GM21390 (cell line): ENCODE measurements at regions not wholly inside any gene's neighbourhood (a gene's known extent, or its start where the extent isn't known, plus 50 kb on each side); places are given as distances from the start of the nearest gene placed in this dataset.

Experiments used
- ATAC-seq: cut with Tn5 transposase; IDR thresholded peaks from one replicate; pipeline ENCODE4 v1.9.1; 2021; ENCODE audit not compliant: unreplicated experiment

DNA sequence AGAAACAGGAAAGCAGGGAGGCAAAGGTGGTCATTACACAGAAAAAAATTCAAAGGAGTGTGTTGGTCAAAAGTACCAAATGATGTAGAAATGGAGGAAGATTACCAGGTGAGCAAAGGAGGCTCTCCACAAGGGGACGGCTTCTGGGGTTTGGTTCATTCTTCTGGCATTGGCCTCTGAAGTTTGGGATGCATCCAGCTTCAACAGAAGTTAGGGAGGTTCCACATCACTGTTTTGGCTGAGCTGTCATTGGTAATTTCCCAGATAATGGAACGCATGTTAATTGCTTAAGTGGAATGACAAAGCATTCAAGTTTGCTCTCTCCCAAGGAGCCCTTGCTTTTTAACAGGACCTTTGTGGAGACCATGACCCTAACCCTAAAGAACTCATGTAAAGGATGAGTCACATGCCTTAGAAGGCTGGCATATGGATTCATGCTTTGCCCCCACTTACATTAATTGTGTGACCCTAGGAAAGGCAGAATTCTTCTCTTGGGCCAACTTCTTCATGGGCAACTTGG is 398.6 kb downstream of the GPAM start:
- ATAC-seq: no peak

DNA sequence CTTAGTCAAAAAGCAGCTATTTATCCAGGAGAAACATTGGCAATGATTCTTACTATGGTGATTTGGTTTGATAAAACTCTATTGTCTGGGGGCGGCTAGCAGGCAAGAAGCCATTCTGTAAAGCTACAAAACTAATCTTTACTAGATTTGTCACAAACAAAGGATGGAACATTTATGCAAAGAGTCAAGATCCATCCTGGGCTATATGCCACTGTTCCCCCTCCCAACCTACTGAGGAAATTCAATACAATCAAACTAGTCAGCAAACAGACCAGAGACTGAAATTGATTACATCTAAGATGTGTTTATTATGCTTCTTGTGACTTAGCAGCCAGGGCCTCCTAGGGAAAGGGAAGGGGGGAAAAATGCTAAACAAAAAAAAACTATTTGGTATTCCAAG is 397.6 kb downstream of the GPAM start:
- ATAC-seq: no peak

DNA sequence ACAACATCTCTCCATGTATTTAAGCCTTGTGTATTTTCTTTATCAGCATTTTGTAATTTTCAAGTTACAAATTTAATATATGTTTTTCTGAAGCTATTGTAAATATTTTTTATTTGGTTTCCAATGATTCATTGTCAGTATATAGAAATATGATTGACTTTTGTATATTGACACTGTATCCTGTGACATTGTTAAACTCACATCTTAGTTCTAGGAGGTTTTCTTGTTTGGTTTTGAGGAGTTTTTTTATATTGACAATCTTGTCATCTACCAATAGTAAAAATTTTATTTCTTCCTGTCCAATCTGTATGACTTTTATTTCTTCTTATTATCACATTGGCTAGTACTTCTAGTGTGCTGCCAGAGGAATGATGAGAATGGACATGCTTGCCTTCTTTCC is 393.7 kb downstream of the GPAM start:
- ATAC-seq: no peak

DNA sequence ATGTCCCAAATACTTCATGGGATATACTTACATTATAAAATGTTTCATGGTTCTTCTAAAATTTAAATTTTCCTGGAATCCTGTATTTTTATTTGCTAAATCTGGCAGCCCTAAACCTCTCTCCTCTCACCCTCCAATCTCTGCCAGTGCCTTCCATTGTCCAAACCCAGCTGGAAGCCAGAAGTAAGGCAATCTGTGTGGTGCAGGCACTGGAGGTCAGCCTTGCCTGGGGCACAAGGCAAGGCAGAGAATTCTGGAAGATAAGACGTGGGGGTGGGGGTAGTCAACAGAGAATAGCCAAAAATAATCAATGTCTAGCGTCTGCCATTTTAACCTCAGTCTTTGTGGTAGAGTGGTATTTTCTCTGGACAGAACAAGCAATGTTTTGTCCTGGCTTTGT is 381.7 kb downstream of the GPAM start:
- no peak for ATAC-seq

DNA sequence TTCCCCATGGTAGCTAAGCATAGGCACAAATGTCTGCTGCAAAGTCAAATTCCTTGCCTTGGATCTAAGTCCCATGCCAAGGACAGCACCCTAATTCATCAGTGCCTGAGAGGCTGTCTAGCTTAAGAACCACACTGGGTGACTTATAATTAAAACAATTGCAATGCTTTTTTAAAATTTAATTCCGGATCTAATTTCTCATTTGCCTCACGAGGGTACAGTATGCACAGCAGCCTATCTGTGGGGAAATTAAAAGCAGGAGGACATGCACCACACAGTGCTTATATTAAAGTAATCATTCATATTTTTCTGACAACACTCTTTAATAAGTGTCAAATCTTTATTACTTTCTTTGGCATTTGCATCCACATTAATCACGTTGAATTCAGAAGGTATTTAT is 378.8 kb downstream of the GPAM start:
- ATAC-seq: no peak

DNA sequence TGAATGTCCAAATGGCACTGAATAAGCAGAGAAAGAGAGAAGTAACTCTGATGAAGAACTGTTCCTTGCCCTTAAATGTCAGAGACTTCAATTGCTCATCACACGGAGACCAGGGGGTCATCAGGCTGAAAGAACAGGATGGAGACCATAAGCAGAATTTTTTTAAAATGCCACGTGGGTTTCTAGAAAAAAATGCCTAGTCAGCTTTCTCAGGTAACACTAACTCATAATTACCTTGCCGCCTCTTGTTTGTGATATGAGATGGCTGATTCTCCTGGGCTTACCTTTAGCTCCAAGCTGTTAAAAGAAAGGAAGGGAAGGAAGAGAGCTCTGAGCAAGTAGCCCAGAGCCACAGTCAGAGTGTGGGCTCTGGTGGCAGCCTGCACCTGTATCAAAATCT is 372.0 kb downstream of the GPAM start:
- ATAC-seq: no peak

DNA sequence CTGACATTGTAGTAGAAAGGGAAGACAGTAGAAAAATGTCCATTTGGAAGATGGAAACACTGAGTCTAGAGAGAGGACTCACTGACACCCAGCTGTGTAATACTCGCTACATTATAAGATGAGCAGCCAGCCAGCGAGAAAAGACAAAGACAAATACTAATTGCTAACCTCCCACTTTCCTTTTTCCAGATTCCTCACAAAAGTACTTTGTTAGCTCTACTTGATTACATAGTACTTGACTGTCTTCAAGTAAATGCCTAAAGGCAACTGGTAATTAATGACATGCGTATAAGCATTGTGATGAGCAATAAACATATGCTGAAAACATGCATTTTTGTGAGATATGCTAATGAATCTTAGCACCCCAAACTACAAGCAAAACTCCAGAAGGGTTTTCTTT is 363.1 kb downstream of the GPAM start:
- ATAC-seq: no peak

DNA sequence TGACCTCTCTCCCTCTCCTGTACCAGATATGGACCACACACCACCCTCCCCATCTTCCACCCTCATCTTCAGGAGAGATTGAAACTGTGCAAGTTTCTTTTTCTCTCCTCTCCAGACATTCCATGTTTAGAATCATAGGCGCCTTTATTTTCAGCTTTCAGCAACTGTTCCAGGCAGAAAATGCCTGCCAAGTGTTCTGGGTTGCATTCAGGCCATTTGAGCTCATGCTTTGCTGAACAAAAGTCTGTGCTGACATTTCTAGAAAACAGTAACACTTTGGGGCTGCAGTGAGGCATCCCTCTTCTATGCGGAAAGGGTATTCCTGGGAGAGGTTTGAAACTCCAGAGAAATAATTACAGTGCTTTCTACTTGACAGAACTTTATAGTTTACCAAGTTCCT is 361.7 kb downstream of the GPAM start:
- no peak for ATAC-seq

DNA sequence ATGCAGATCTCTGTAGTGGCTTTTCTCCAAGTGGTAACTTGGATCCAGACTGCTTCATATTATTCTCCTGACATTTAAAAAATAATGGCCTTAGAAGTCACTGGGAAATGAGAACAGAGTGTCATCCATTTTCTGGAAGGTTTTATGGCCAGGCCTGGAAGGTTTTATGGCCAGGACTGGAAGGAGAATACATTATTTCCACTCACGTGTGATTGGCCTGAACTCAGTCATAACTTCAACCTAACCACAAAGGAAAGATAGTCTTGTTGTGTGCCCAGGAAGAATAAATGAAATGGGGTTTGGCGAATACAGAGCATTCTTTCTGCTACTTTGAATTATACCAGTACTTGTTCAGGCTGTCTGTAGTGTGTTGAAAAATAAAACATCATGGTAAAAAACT is 360.9 kb downstream of the GPAM start:
- no peak for ATAC-seq

DNA sequence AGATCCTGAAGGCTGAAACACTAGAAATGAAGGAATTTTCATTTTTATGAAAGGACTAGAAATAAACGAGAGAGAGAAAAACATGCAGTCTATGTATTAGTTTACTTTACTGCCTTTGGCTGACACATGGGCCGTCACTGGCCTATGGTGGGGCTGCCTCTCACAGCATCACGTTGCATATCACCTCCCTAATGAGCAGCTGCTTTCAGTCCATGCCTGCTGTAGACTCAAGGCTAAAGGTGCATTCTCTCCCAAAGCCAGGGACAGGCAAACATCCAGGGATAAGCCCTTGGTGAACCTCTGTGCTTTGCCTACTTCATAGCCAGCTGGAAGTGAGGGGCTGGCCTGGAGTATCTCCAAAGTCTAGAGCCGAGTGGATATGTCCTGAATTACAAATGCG is 359.4 kb downstream of the GPAM start:
- no peak for ATAC-seq

DNA sequence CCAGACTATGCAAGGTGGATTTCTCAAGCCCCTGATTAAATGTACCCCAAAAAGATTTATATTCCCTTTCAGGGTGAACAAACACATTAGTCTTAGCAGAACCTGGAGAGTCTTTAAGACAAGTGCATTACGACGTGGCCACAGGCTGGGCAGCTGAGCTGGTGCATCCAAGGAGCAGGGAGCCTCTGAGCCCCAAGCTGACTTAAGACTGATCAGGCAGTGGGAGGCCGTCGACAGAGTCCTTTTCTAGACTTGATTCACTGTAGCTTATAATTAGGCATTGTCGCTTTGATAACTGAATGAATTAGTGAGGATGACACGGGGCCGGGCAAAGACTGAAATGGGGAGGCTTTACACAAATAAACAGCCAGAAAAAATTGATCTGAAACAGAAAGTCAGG is 353.2 kb downstream of the GPAM start:
- ATAC-seq: no peak

DNA sequence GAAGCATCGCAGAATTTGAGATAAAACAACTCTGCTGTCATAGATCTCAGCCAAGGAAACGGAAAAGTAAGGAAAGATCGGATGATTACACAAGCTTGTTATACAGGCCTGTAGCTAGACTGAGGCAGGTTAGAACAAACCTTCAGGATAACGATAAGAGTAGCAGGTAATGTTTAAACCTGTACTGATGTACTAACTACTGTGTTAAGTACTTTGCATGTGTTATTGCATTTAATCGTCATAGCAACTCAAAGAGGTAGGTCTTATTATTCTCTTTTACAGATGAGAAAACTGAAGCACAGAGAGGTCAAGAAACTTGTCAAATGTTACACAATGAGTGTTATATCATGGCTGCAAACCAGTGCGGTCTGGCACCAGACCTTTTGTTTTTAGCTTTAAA is 352.5 kb downstream of the GPAM start:
- ATAC-seq: no peak

DNA sequence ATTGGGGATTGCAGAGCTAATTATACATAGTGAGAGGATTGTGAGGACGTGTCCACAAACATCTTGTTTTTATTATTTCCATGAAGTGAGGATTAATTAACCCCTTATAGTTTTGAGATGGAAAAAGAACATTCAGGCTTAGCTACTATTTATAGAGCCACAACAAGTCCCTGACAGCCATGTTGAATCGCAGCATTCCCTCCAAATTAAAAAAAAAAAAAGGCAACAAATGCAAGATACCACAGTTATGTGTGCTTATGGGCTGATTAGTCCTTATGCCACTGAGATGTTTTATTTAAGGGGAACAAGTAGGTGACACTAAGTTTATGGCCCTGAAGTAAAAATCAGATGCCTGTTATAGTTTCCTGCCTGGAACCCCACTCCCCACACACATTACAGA is 350.3 kb downstream of the GPAM start:
- ATAC-seq: no peak

DNA sequence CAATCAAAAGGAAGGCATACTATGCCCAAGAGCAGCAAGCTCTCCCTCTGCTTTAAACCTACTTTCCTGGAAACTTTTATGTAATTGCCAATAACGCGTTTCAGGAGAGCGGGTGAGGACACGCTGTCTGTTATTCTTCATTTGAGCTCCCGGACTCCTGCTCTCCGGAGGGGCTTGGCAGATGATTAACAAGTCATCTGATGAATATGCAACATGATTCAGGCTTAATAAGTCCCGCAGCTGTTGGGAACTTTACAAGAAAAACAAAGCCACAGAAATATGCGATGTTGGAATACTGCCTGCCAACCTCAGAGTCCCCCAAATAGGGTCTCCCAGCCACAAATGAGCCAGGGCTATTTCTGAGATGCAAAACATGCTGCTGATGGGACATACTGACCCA is 348.0 kb downstream of the GPAM start:
- no peak for ATAC-seq

DNA sequence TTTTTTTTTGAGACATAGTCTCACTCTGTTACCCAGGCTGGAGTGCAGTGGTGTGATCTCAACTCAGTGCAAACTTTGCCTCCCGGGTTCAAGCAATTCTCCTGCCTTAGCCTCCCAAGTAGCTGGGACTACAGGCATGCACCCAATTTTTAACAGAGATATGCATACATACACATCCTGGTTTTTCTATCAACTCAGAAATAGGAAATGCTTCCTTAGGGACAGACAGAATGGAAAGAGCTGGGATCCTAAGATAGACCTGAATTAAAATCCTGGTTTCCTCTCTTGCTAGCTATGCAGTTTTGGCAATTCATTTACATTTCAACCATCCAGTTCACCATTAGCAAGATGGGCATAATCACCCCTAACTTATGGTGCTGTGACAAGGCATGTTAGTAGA is 347.5 kb downstream of the GPAM start:
- no peak for ATAC-seq

DNA sequence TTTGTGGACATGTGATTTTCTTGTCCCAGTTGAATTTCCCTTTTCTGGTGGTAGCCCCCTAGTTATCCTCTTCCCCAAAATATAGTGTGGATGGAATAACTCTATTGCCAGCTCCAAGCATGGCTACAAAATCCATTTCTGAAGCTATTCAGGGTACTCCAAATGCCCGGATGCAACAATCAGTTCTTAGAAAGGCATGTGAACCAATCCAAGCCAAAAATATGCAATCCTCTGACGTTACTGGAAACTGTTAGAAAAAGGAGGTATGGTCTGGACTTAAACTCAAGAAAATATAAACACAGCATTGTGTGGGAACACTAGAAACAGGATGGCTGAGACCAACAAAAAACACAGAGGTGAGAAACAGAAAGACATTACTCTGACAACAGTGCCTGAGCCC is 347.0 kb downstream of the GPAM start:
- no peak for ATAC-seq

DNA sequence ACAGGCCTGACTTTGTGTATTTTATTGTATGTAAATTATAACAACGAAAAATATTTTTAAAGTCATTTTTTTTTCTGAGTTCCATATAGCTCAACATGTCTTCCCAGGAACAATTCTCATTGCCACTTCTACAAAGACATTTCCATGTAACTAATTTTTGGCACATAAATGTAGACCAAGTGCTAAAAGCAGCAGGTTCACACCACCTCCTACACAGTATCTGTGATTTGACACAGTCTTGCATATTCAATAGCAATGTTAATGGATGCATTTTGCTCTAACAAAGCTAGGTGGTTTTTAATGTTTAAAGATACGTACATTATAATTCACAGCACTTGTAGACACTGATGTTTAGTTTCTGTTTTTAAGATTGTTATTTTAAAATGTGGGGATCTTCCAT is 346.5 kb downstream of the GPAM start:
- no peak for ATAC-seq

DNA sequence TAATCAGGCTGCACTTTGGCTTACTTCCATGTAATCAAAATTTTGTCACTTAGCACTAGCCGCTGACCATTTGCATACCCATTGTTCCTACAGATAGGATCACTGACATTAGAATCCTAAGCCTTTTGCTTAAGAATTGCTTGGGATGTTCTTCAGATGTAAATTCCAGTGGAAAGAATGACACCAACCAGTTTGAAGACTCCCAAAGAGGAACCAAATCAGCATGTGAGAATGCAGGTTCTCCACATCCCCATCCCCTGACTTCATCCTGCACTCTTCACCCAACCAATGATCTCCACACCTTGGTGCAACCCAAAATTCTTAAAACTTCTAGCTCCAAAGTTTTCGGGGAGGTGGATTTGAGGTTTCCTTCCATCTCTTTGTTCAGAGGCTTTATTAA is 345.6 kb downstream of the GPAM start:
- ATAC-seq: no peak

DNA sequence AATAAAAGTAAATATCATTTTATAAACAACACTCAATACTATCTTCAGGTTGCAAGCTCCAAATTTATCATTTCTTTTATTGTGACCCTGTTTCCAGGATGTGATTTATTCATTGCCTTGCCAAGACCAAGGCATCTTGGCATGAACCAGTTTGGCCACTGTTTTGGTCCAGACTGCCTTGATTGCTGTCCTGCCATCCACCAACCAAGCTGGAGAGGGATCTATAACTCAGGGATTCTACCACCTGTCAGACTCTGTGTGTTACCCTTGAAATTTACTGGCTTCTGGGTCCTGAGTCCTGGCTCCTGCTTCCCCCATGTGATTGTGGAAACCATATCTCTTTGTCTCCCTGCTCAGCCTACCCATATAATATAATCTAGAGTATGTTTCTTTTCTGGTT is 343.0 kb downstream of the GPAM start:
- no peak for ATAC-seq

DNA sequence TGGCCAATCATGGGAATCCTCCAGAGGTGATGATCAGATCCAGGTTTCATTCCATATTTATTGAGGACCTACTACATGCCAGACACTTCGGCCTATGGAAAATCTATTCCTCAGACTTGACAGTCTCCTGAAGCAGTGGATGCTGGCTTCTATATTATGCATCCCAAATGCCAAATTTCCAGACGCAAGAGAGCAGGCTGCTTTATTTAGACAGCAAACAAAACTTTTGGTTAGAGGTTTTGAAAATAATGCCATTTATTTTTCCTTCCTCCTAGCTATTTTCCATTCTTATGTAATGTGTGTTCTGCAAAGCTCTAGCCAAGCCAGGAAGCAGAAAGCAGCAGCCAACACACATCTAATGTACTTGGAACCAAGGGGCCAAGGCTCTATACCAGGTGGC is 330.8 kb downstream of the GPAM start:
- ATAC-seq: no peak

DNA sequence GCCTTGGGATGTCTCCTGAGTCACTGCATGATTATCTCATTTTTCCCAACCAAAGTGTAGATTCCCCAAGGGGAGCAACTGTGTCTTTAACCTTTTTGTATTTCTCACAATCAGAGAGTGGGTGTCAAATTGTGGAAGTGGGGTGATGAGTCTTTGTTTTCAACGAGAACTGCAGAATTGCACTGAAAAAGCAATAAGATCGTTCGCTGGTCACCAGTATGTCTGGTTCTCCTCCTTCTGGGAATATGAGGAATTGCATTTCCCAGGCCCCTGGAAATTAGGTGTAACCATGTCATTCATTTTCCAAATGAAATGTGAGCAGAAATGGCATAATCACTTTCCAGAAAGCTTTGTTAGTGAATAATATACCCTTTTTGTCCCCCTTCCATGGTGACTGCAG is 326.9 kb downstream of the GPAM start:
- ATAC-seq: no peak

DNA sequence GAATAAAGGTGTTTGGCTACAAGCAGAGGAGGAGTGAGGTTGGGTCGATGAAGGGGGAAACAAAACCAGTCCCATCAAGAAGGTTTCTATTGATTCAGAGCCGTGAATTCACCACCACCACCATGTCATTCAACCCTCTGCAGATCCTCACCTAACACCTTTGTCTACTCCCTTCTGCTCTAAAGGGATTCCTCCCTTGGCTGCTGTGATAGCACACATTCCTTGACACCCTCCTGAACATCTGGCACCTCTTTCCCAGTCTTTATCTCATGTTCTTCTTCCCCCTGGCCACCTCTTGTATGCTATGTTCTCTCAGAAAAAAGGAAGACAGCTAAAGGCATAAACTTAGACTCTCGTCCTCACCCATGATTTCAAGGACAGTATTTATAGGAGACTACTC is 318.0 kb downstream of the GPAM start:
- no peak for ATAC-seq

DNA sequence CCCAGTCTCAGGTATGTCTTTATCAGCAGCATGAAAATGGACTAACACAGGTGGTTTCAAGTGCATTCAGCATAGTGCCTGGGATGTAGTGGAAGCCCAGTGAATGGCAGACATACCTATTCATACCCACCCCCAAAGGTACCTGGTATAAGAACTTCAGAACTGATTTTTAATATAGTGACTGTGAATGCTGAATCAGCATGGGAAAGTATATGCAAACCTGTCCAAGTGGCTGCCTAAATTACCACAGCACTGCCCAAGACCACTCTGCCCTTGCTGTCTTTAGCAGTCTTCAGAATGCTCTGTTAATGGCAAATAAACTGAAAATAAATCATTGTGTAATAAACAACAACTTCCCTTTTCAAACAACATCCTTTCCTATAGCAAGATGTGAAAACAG is 312.1 kb downstream of the GPAM start:
- no peak for ATAC-seq

DNA sequence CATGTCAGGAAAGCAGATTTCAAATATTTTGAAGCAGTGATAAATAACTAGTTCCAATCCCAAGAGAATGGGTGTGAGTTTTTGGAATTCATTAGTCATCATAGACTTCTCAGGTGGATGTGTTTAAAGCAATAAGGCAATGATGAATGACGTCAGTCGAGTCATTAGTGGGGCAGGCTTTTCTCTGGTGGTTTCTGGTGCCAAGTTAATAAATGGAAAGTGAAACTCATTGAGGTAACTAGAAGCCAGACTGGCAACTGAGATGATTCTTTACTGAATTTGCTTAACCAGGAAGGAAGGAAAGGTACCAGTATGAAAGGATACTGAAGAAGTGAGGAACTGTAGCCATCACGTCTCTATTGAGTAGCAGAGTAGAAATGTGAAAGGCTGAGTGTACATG is 311.0 kb downstream of the GPAM start:
- ATAC-seq: peak; percentile 59
